ENCODE measurements at regions not wholly inside any gene's neighbourhood (a gene's known extent, or its start where the extent isn't known, plus 50 kb on each side); places are given as distances from the start of the nearest gene placed in this dataset.
"Not testable (repeated sequence)": the region's sequence is repeated elsewhere in the genome, so short reads cannot be mapped to it uniquely, and the experiment has no call there.

DNA sequence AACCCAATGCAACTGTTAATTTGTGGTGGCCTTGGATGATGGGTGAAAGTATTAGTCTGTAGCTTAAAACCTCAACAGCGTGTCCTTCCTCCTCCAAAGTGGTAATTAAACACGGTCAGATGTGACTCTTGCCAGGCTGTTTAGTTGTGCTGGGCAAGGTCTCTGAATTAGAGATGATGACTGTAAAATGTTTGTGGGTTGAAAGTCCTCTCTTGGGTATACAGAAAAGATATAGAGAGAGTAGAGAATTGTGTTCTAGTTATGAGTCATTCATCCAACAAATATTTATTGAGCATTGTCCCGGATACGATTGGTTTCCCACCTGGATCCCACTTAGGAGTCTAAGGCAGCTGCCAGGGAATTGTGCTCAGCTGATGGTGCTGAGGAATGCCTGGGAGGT lies 343.7 kb downstream of the NPIPA7 start:
- H3K9me3 Mint-ChIP-seq (ENCODE audit: low read depth, unreplicated experiment); H3K4me3 Mint-ChIP-seq (ENCODE audit: low read depth, unreplicated experiment); DNase-seq; BruUV-seq (replicated peaks); H3K27ac Mint-ChIP-seq (ENCODE audit: unreplicated experiment); CTCF ChIA-PET; intact Hi-C loops (cut with micrococcal nuclease; ENCODE audit: unreplicated experiment); H3K27me3 Mint-ChIP-seq (ENCODE audit: unreplicated experiment); H3K4me1 Mint-ChIP-seq (ENCODE audit: low read depth, unreplicated experiment); H3K36me3 Mint-ChIP-seq (ENCODE audit: insufficient read depth, unreplicated experiment): not testable (repeated sequence)

DNA sequence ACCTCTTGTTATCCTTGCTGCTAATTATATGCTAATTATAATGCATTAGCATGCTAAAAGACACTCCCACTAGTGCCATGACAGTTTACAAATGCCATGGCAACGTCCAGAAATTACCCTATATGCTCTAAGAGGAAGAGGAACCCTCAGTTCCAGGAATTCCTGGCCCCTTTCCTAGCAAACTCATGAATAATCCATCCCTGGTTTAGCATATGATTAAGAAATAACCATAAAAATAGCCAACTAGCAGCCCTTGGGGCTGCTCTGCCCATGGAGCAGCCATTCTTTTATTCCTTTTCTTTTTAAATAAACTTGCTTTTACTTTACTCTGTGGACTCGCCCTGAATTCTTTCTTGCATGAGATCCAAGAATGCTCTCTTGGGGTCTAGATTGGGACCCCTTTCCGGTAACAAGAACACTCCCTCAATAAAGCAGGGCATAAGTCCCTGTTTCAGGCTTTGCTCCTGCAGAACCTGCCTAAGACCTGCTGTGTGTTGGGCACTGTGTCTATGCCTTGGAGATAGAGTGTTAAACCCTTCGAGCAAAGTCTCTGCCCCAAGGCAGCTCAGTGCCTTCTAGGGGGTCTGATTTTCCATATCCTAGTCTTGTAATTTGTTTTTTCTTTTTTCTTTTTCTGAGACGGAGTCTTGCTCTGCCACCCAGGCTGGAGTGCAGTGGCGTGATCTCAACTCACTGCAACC lies 345.0 kb downstream of the NPIPA7 start:
- H3K36me3 Mint-ChIP-seq (ENCODE audit: insufficient read depth, unreplicated experiment); BruUV-seq (replicated peaks); CTCF ChIA-PET; H3K27ac Mint-ChIP-seq (ENCODE audit: unreplicated experiment); H3K9me3 Mint-ChIP-seq (ENCODE audit: low read depth, unreplicated experiment); H3K27me3 Mint-ChIP-seq (ENCODE audit: unreplicated experiment); intact Hi-C loops (cut with micrococcal nuclease; ENCODE audit: unreplicated experiment); H3K4me3 Mint-ChIP-seq (ENCODE audit: low read depth, unreplicated experiment); H3K4me1 Mint-ChIP-seq (ENCODE audit: low read depth, unreplicated experiment); DNase-seq: not testable (repeated sequence)

DNA sequence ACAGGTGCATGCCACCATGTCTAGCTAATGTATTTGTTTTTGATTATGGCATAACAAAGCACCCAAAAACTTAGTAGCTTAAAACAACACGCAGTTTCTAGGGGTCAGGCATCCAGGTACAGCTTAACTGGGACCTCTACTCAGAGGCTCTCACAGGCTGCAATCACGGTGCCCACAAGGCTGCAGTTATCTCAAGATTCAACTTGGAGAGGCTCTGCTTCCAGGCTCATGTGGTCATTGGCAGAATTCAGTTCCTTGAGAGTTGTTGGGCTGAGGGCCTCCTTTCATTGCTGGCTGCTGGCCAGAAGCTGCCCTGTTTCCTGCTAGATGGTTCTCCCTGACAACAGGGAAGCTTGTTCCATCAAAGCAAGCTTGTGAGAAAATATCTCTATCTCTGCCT lies 348.1 kb downstream of the NPIPA7 start:
- H3K4me1 Mint-ChIP-seq (ENCODE audit: low read depth, unreplicated experiment); H3K27me3 Mint-ChIP-seq (ENCODE audit: unreplicated experiment); BruUV-seq (replicated peaks); H3K9me3 Mint-ChIP-seq (ENCODE audit: low read depth, unreplicated experiment); DNase-seq; H3K27ac Mint-ChIP-seq (ENCODE audit: unreplicated experiment); H3K4me3 Mint-ChIP-seq (ENCODE audit: low read depth, unreplicated experiment); intact Hi-C loops (cut with micrococcal nuclease; ENCODE audit: unreplicated experiment); CTCF ChIA-PET; H3K36me3 Mint-ChIP-seq (ENCODE audit: insufficient read depth, unreplicated experiment): not testable (repeated sequence)

DNA sequence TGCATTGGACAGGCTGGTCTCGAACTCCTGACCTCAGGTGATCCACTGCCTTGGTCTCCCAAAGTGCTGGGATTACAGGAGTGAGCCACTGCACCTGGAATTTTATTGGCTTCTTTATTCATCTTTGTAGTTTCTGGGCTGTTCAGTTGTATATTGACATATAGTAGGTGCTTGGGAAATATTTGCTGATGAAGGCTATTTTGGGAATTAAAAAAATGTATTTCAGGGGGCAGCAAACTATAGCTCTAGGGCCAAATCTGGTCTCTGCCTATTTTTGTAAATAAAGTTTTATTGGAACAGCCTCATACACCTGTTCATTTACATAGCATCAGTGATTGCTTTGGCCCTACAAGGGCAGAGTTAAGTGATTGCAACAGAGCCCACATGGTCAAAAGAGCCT lies 363.6 kb downstream of the NPIPA7 start:
- BruUV-seq (replicated peaks); H3K27me3 Mint-ChIP-seq (ENCODE audit: unreplicated experiment); H3K9me3 Mint-ChIP-seq (ENCODE audit: low read depth, unreplicated experiment); H3K27ac Mint-ChIP-seq (ENCODE audit: unreplicated experiment); DNase-seq; CTCF ChIA-PET; H3K4me1 Mint-ChIP-seq (ENCODE audit: low read depth, unreplicated experiment); H3K36me3 Mint-ChIP-seq (ENCODE audit: insufficient read depth, unreplicated experiment); intact Hi-C loops (cut with micrococcal nuclease; ENCODE audit: unreplicated experiment); H3K4me3 Mint-ChIP-seq (ENCODE audit: low read depth, unreplicated experiment): not testable (repeated sequence)

DNA sequence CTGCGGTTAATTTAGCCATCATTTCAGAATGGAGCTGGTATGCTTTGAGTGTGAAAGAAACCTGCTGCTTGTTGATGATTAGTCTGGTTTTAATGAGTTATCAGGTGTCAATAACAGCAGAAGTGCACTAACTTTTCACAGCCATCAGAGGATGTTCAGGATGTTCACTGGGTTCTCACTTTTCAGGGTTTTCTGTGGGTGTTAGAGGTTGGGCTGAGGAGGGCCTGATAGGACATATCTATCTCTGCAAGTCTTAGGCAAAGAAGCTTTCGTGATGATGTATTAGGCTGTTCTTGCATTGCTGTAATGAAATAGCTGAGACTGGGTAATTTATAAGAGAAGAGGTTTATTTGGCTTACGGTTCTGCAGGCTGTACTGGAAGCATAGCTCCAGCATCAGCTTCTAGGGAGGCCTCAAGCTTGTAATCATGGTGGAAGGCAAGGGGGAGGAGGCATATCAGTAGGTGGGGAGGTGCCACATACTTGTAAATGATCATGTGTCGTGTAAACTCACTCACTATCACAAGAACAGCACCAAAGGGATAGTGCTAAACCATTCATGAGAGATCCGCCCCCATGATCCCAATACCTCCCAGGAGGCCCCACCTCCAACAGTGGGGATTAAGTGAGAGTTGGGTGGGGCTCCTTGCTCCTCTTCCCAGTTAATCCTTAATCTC lies 376.2 kb downstream of the NPIPA7 start:
- H3K27me3 Mint-ChIP-seq (ENCODE audit: unreplicated experiment); BruUV-seq (replicated peaks); DNase-seq; CTCF ChIA-PET; intact Hi-C loops (cut with micrococcal nuclease; ENCODE audit: unreplicated experiment); H3K4me3 Mint-ChIP-seq (ENCODE audit: low read depth, unreplicated experiment); H3K36me3 Mint-ChIP-seq (ENCODE audit: insufficient read depth, unreplicated experiment); H3K4me1 Mint-ChIP-seq (ENCODE audit: low read depth, unreplicated experiment); H3K27ac Mint-ChIP-seq (ENCODE audit: unreplicated experiment); H3K9me3 Mint-ChIP-seq (ENCODE audit: low read depth, unreplicated experiment): not testable (repeated sequence)

DNA sequence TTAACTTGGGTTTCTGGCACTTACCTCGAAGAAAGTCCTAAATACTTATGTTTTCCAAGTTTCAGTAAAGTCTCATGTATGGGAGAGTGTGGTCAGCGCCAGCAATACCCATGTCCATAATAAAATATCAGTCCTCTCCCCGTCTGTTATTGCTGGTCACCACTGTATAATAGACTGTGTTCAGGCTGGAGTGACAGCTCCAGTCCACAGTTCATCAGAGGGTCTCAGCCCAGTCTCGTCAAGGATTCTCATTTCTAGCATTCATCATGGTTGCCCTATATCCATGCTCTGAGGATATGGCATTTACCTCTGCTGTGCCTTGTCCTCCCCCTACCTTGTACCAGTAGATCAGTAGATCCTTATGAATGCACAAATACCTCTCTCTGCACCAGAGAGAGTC lies 384.5 kb downstream of the NPIPA7 start:
- no peak for DNase-seq
- TF ChIP-seq, protein P1, sequence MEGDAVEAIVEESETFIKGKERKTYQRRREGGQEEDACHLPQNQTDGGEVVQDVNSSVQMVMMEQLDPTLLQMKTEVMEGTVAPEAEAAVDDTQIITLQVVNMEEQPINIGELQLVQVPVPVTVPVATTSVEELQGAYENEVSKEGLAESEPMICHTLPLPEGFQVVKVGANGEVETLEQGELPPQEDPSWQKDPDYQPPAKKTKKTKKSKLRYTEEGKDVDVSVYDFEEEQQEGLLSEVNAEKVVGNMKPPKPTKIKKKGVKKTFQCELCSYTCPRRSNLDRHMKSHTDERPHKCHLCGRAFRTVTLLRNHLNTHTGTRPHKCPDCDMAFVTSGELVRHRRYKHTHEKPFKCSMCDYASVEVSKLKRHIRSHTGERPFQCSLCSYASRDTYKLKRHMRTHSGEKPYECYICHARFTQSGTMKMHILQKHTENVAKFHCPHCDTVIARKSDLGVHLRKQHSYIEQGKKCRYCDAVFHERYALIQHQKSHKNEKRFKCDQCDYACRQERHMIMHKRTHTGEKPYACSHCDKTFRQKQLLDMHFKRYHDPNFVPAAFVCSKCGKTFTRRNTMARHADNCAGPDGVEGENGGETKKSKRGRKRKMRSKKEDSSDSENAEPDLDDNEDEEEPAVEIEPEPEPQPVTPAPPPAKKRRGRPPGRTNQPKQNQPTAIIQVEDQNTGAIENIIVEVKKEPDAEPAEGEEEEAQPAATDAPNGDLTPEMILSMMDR (IDR thresholded peaks at IDR 0.05; ENCODE audit: unreplicated experiment) = no peak
- H3K27me3 Mint-ChIP-seq (ENCODE audit: unreplicated experiment) = no peaks in the 10 kb centered on the region
- peaks cover 11% of the 10 kb centered on the region for H3K9me3 Mint-ChIP-seq (ENCODE audit: low read depth, unreplicated experiment)
- intact Hi-C loops (cut with micrococcal nuclease; ENCODE audit: unreplicated experiment) = no loop called here
- CTCF ChIA-PET = interaction anchor here (0.7 kb wide), 1 partner anchor 49 kb away, joined by 3 read pairs; no protein-coding TSS in a partner anchor
- H3K27ac Mint-ChIP-seq (ENCODE audit: unreplicated experiment) = no peak overlapping the region
- H3K36me3 Mint-ChIP-seq (ENCODE audit: insufficient read depth, unreplicated experiment) = no peaks in the 10 kb centered on the region
- no peak overlapping the region for H3K4me3 Mint-ChIP-seq (ENCODE audit: low read depth, unreplicated experiment)
- H3K4me1 Mint-ChIP-seq (ENCODE audit: low read depth, unreplicated experiment) = no peaks in the 10 kb centered on the region
- no TSS peak for BruUV-seq (replicated peaks)

DNA sequence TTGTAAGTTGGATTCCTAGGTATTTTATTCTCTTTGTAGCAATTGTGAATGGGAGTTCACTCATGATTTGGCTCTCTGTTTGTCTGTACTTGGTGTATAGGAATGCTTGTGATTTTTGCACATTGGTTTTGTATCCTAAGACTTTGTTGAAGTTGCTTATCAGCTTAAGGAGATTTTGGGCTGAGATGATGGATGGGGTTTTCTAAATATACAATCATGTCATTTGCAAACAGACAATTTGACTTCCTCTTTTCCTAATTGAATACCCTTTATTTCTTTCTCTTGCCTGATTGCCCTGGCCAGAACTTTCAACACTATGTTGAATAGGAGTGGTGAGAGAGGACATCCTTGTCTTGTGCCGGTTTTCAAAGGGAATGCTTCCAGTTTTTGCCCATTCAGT lies 391.8 kb downstream of the NPIPA7 start:
- peaks cover 14% of the 10 kb centered on the region for H3K9me3 Mint-ChIP-seq (ENCODE audit: low read depth, unreplicated experiment)
- intact Hi-C loops (cut with micrococcal nuclease; ENCODE audit: unreplicated experiment); H3K36me3 Mint-ChIP-seq (ENCODE audit: insufficient read depth, unreplicated experiment); H3K4me3 Mint-ChIP-seq (ENCODE audit: low read depth, unreplicated experiment); H3K27ac Mint-ChIP-seq (ENCODE audit: unreplicated experiment); BruUV-seq (replicated peaks); H3K27me3 Mint-ChIP-seq (ENCODE audit: unreplicated experiment); CTCF ChIA-PET; DNase-seq; H3K4me1 Mint-ChIP-seq (ENCODE audit: low read depth, unreplicated experiment): not testable (repeated sequence)
